Keratinocyte (primary cell): ENCODE measurements at regions not wholly inside any gene's neighbourhood (a gene's known extent, or its start where the extent isn't known, plus 50 kb on each side); places are given as distances from the start of the nearest gene placed in this dataset.

Source experiments
- DNase-seq: peaks from one replicate; pipeline ENCODE4 v3.0.0-alpha.2; 2011; ENCODE audit warnings: low read depth, missing footprints, low spot score
- FAIRE-seq: peaks from 2 replicates; lab custom pipeline; 2011; peaks lifted over from hg19 to GRCh38; lab: Jason Lieb, UNC
- H2AFZ ChIP-seq: 2 replicates; pipeline ENCODE4 v1.6.0; 2012; ENCODE audit warnings: low read length, control low read depth, inconsistent platforms; ENCODE audit not compliant: control insufficient read depth
- H3K27ac ChIP-seq: 2 replicates; pipeline ENCODE4 v1.5.1; 2011; ENCODE audit warnings: low read length; ENCODE audit not compliant: control insufficient read depth, insufficient read depth
- H3K27me3 ChIP-seq: 3 replicates; pipeline ENCODE4 v1.6.0; 2011; ENCODE audit warnings: low read length; ENCODE audit not compliant: control insufficient read depth, insufficient read depth; ENCODE audit errors: extremely low read depth
- H3K36me3 ChIP-seq, 2 experiments: 2 replicates in 1 of 2; 3 replicates in 1 of 2; pipeline ENCODE4 v1.5.1; 2011; ENCODE audit warnings: low read length in 2 of 2, mild to moderate bottlenecking in 1 of 2; ENCODE audit not compliant: control insufficient read depth in 2 of 2, insufficient read depth in 2 of 2; ENCODE audit errors: extremely low read depth in 1 of 2
- H3K4me1 ChIP-seq: 3 replicates; pipeline ENCODE4 v1.5.1; 2011; ENCODE audit warnings: low read length; ENCODE audit not compliant: control insufficient read depth, insufficient read depth; ENCODE audit errors: extremely low read depth
- H3K4me2 ChIP-seq: 3 replicates; pipeline ENCODE4 v1.6.0; 2011; ENCODE audit warnings: low read depth, low read length; ENCODE audit not compliant: control insufficient read depth, insufficient read depth; ENCODE audit errors: extremely low read depth
- H3K4me3 ChIP-seq, 3 experiments: fragments of 200-600 bp in 1 of 3; sonication (generic) in 1 of 3; 2 replicates in 2 of 3; 3 replicates in 1 of 3; pipeline ENCODE4 v1.5.1; 2011 to 2016; ENCODE audit warnings: low read length in 3 of 3, mild to moderate bottlenecking in 3 of 3, control low read depth in 2 of 3, inconsistent platforms in 1 of 3, low read depth in 1 of 3, mixed read lengths in 1 of 3, mixed run types in 1 of 3, moderate library complexity in 1 of 3; ENCODE audit not compliant: control insufficient read depth in 2 of 3, insufficient read depth in 2 of 3; ENCODE audit errors: extremely low read depth in 1 of 3
- H3K79me2 ChIP-seq: 2 replicates; pipeline ENCODE4 v1.6.0; 2012; ENCODE audit warnings: low read length; ENCODE audit not compliant: control insufficient read depth, insufficient read depth
- H3K9ac ChIP-seq: 3 replicates; pipeline ENCODE4 v1.6.0; 2011; ENCODE audit warnings: low read length; ENCODE audit not compliant: control insufficient read depth, insufficient read depth; ENCODE audit errors: extremely low read depth
- H3K9me1 ChIP-seq: 3 replicates; pipeline ENCODE4 v1.6.0; 2011; ENCODE audit warnings: low read length; ENCODE audit not compliant: control insufficient read depth, insufficient read depth; ENCODE audit errors: extremely low read depth
- H3K9me3 ChIP-seq: 2 replicates; pipeline ENCODE4 v1.5.1; 2012; ENCODE audit warnings: low read depth, low read length; ENCODE audit not compliant: control insufficient read depth
- H4K20me1 ChIP-seq: 3 replicates; pipeline ENCODE4 v1.6.0; 2011; ENCODE audit warnings: low read length; ENCODE audit not compliant: control insufficient read depth, insufficient read depth; ENCODE audit errors: extremely low read depth
- CTCF ChIP-seq, 3 experiments: IDR thresholded peaks in 1 of 3; conservative IDR thresholded peaks in 1 of 3; optimal IDR thresholded peaks in 1 of 3; 2 replicates in 2 of 3; 3 replicates in 1 of 3; pipeline versions ENCODE3 to v1.5.1; 2011; ENCODE audit warnings: low read length in 3 of 3, mild to moderate bottlenecking in 3 of 3, moderate library complexity in 2 of 3, control low read depth in 1 of 3, inconsistent platforms in 1 of 3; ENCODE audit not compliant: insufficient read depth in 2 of 3; ENCODE audit errors: extremely low read depth in 1 of 3
- EZH2 ChIP-seq: IDR thresholded peaks from one replicate; pipeline ENCODE4 v1.6.1; 2012; ENCODE audit warnings: inconsistent platforms, mild to moderate bottlenecking, low read length, moderate library complexity
- dilution Hi-C: fragments of 300-500 bp; cut with MboI; formaldehyde crosslinking; loops from one replicate; pipeline ENCODE4 v1.7.0; 2020; ENCODE audit warnings: low sequenced_read_pairs; ENCODE audit not compliant: extremely low pct_ligation_motif_present

DNA sequence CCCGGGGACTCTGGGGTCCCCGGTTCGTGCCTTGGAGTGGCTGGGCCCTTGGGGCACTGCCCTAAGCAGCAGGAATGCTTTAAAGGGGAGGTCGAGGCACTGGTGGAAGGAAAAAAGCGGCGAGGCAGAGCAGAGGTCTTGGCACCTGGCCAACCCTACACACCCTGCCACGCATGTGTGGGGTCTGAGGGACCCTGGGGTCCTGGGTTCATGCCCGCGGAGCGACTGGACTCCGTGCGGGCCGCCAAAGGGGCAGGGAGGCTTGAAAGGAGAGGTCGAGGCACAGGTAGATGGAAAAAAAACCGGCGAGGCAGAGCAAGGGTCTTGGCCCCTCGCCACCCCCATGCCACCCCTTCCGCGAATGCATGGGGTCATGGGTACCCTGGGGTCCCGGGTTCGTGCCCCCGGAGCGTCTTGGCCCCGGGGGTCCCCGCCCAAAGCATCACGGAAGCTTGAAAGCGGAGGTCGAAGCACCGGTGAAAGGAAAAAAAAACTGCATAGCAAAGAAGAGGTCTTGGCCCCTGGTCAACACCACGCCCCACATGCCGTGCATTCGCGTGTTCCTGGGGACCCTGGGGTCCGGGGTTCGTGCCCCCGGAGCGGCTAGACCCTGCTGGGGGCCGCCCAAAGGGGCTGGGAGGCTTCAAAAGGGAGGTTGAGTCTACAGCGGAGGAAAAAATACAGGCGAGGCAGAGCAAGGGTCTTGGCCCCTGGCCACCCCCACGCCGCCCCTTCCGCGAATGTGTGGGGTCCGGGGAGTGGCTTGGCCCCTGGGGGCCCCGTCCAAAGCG is 312.9 kb downstream of the ALG10 start:
- no peaks in the 10 kb centered on the region for H3K79me2 ChIP-seq
- H3K9me3 ChIP-seq = peaks cover 2% of the 10 kb centered on the region
- no peak overlapping the region for H3K27ac ChIP-seq
- TF ChIP-seq EZH2 = no peak
- no peak for TF ChIP-seq CTCF (optimal IDR thresholded peaks at IDR 0.05 in 1 of 3, IDR thresholded peaks at IDR 0.05 in 1 of 3, conservative IDR thresholded peaks at IDR 0.05 in 1 of 3; ENCODE audit: extremely low read depth in 1 of 3, insufficient read depth in 2 of 3, low read length in 3 of 3)
- no peaks in the 10 kb centered on the region for H3K4me1 ChIP-seq
- dilution Hi-C loops = no loop called here
- no peak overlapping the region for H3K4me3 ChIP-seq
- H4K20me1 ChIP-seq = no peaks in the 10 kb centered on the region
- FAIRE-seq = no peak
- H2AFZ ChIP-seq = no peak overlapping the region
- H3K4me2 ChIP-seq = no peak overlapping the region
- DNase-seq = no peak
- H3K36me3 ChIP-seq = no peaks in the 10 kb centered on the region
- H3K27me3 ChIP-seq = no peaks in the 10 kb centered on the region
- H3K9me1 ChIP-seq = no peaks in the 10 kb centered on the region
- H3K9ac ChIP-seq = no peak overlapping the region

GRCh38 chr12:34335819-34336262 is 313.5 kb downstream of the ALG10 start:
- FAIRE-seq = no peak
- H3K4me3 ChIP-seq = no peak overlapping the region
- dilution Hi-C loops = no loop called here
- H3K4me2 ChIP-seq = no peak overlapping the region
- no peak for DNase-seq
- TF ChIP-seq CTCF (optimal IDR thresholded peaks at IDR 0.05 in 1 of 3, IDR thresholded peaks at IDR 0.05 in 1 of 3, conservative IDR thresholded peaks at IDR 0.05 in 1 of 3; ENCODE audit: extremely low read depth in 1 of 3, insufficient read depth in 2 of 3, low read length in 3 of 3) (no peak), EZH2 (no peak)
- no peaks in the 10 kb centered on the region for H3K9me1 ChIP-seq
- no peaks in the 10 kb centered on the region for H3K27me3 ChIP-seq
- H3K9me3 ChIP-seq = peaks cover 2% of the 10 kb centered on the region
- no peaks in the 10 kb centered on the region for H3K4me1 ChIP-seq
- H4K20me1 ChIP-seq = no peaks in the 10 kb centered on the region
- H3K9ac ChIP-seq = no peak overlapping the region
- H3K36me3 ChIP-seq = no peaks in the 10 kb centered on the region
- no peak overlapping the region for H2AFZ ChIP-seq
- no peaks in the 10 kb centered on the region for H3K79me2 ChIP-seq
- no peak overlapping the region for H3K27ac ChIP-seq
